Ovary (tissue), 3 donors: ENCODE measurements at regions not wholly inside any gene's neighbourhood (a gene's known extent, or its start where the extent isn't known, plus 50 kb on each side); places are given as distances from the start of the nearest gene placed in this dataset.

Source experiments
- EP300 ChIP-seq: sonication (generic); formaldehyde crosslinking; IDR thresholded peaks from one replicate; pipeline ENCODE4 v1.6.1; 2017; ENCODE audit warnings: antibody characterized with exemption
- POLR2A ChIP-seq: fragments of 450-650 bp; IDR thresholded peaks from one replicate; pipeline ENCODE4 v1.6.1; 2017; ENCODE audit warnings: antibody characterized with exemption, mild to moderate bottlenecking, moderate library complexity
- TF ChIP-seq, protein P1 (sequence below), 3 donors: fragments of 450-650 bp in 2 of 3; fragments of 200-600 bp in 1 of 3; IDR thresholded peaks; one replicate each; pipeline versions ENCODE4 v1.5.1 to v1.8.0; 2016 to 2022; ENCODE audit warnings: antibody characterized with exemption in 3 of 3, mild to moderate bottlenecking in 1 of 3
- donor health status: DM: no; HTN: no; CAD: no.

DNA sequence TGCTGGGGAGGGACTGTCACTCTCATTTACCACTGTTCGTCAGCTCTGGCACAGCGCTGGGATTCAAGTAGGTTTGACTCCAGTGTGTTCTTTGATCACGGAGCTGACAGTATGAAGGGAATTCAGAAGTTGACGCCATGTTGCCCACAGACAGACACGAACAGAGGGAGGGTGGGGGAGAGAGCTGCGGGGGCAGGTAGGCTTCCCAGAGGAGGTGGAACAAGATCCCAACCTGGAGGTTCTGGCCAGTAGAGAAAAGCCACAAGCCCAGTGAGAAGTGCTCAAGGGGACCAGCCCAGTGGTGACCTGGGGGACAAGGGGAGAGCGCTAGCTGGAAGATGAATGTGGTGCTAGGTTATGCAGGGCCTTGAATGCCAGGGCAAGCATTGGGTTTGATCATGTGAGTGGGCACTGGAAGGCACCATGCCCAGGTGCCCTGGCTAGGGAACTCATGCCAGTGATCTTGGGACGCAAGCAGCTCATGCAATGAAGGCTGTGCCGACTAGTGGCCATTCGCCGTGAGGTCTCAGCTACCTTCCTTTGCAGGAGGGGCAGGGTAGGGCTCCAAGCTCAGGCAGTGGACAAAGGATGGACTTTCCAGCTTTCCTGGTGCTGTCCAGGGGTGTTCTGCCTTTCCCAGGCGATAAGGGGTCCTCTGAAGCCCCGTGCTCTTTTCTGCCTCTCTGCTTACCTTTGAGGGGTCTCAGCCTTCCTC, 50.4 kb upstream of the APCDD1L start:
- TF ChIP-seq, protein P1, sequence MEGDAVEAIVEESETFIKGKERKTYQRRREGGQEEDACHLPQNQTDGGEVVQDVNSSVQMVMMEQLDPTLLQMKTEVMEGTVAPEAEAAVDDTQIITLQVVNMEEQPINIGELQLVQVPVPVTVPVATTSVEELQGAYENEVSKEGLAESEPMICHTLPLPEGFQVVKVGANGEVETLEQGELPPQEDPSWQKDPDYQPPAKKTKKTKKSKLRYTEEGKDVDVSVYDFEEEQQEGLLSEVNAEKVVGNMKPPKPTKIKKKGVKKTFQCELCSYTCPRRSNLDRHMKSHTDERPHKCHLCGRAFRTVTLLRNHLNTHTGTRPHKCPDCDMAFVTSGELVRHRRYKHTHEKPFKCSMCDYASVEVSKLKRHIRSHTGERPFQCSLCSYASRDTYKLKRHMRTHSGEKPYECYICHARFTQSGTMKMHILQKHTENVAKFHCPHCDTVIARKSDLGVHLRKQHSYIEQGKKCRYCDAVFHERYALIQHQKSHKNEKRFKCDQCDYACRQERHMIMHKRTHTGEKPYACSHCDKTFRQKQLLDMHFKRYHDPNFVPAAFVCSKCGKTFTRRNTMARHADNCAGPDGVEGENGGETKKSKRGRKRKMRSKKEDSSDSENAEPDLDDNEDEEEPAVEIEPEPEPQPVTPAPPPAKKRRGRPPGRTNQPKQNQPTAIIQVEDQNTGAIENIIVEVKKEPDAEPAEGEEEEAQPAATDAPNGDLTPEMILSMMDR (IDR thresholded peaks at IDR 0.05), result no peak
- TF ChIP-seq POLR2A, result no peak
- TF ChIP-seq EP300, result no peak
